ENCODE measurements at regions not wholly inside any gene's neighbourhood (a gene's known extent, or its start where the extent isn't known, plus 50 kb on each side); places are given as distances from the start of the nearest gene placed in this dataset.

DNA sequence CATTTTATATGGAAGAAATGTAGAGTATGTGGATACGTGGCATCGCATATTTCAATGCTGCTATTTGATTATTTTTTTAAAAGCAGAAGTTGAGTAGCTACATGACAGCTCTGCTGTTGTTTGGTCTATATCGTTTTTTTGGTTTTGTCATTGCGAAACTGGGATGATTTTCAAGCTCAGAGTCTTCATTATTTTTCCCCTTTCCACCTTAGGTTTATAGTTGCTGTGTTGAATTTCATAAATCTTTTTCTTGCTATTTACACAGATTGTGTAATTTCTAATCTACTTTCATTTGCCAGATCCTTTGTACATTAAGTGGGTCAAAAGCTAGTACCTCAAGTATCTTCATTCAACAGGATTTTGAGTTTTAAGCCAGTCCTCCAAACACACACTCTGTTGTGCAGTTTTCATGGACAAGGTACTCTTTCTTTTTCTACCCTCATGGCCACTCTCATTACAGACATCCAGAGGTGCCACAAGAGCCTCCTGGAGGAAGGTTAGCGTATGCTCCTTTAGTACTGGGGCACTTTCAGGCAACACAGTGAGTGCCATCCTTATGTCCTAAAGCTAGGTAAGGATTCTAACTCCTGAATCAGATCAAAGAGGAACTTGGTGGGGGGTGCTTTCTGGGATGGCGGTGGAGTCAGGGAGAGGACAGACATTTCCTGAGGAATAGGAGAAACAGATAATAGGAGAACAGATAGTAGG is 123.2 kb downstream of the FHIP1A start:
- TF ChIP-seq SMAD5 (IDR thresholded peaks at IDR 0.05; ENCODE audit: low read depth) (no peak), IKZF1 (conservative IDR thresholded peaks at IDR 0.05) (no peak), KDM1A (IDR thresholded peaks at IDR 0.05; ENCODE audit: borderline replicate concordance) (no peak), ZNF207 (IDR thresholded peaks at IDR 0.05; ENCODE audit: borderline replicate concordance) (no peak), NFXL1 (IDR thresholded peaks at IDR 0.05; ENCODE audit: borderline replicate concordance) (no peak), ZBED1 (IDR thresholded peaks at IDR 0.05; ENCODE audit: borderline replicate concordance) (no peak), KLF5 (IDR thresholded peaks at IDR 0.05; ENCODE audit: partially characterized antibody) (no peak), GABPA (IDR thresholded peaks at IDR 0.05; ENCODE audit: low read depth) (no peak)
- H3K4me3 ChIP-seq = no peak overlapping the region
- ChIA-PET SMC1A (ENCODE audit: uncharacterized antibody, unreplicated experiment) (interaction anchor here (1.1 kb wide), 1 partner anchor 22 kb away, joined by 4 read pairs; no protein-coding TSS in a partner anchor), RAD21 (ENCODE audit: unreplicated experiment) (no interaction called here), POLR2A (no interaction called here), CTCF (no interaction called here)
- H3K27ac ChIP-seq (ENCODE audit: control insufficient read depth, insufficient read depth) = no peak overlapping the region
- BruUV-seq (replicated peaks) = no TSS peak
- ATAC-seq (no peak), FAIRE-seq (no peak), DNase-seq (ENCODE audit: low read depth, low spot score) (no peak)
- no peak overlapping the region for H3K9ac ChIP-seq (ENCODE audit: control insufficient read depth, insufficient read depth, low read length)
- intact Hi-C loops (cut with micrococcal nuclease; ENCODE audit: unreplicated experiment) (no loop called here), in situ Hi-C loops (cut with MboI) (no loop called here)
- H2AFZ ChIP-seq (ENCODE audit: control insufficient read depth, low read depth, low read length) = no peak overlapping the region
- H3K79me2 ChIP-seq (ENCODE audit: control insufficient read depth, insufficient read depth, low read length) = no peaks in the 10 kb centered on the region
- H3K4me1 ChIP-seq (ENCODE audit: control insufficient read depth, insufficient read depth, low read length) = no peaks in the 10 kb centered on the region
- H3K9me3 ChIP-seq (replicated peaks; ENCODE audit: control insufficient read depth, insufficient read depth, low read length) = no peaks in the 10 kb centered on the region
- H4K20me1 ChIP-seq (ENCODE audit: control insufficient read depth, insufficient read depth) = no peaks in the 10 kb centered on the region
- no peak overlapping the region for H3K4me2 ChIP-seq (ENCODE audit: control insufficient read depth, insufficient read depth)
- WGBS (ENCODE audit: insufficient coverage, insufficient replicate concordance, low lambda C conversion rate, missing lambda C conversion rate) = 34% methylated on average over 6 of the region's 6 CpGs
- no peaks in the 10 kb centered on the region for H3K36me3 ChIP-seq (ENCODE audit: control insufficient read depth in 2 of 2, insufficient read depth in 2 of 2, low read length in 1 of 2)
- H3K27me3 ChIP-seq (replicated peaks in 1 of 2; ENCODE audit: control insufficient read depth in 2 of 2, insufficient read depth in 2 of 2, low read length in 1 of 2) = no peaks in the 10 kb centered on the region; a peak in 1 of 4 replicates

DNA sequence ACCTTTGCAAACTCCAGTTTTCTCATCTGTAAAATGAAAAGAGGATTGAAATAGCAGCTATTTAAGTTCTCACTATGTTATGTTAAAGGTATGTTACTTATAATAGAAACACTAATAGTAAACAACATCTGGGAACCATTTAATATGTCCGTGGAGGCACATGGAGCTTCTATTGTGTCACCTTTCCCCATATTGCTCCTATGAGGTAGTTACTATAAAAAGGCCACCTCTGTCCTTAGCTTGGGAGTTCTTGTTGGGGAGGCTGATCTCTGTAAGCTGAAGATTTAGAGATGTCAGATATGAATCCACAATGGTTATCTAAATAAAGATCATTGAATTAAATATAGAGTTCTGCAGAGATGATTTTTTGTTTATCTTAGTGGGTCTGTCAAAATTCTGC is 125.2 kb downstream of the FHIP1A start:
- in situ Hi-C loops (cut with MboI) = no loop called here
- FAIRE-seq = no peak
- no peak overlapping the region for H3K9ac ChIP-seq (ENCODE audit: control insufficient read depth, insufficient read depth, low read length)
- H4K20me1 ChIP-seq (ENCODE audit: control insufficient read depth, insufficient read depth) = no peaks in the 10 kb centered on the region
- ChIA-PET RAD21 (ENCODE audit: unreplicated experiment) (no interaction called here), SMC1A (ENCODE audit: uncharacterized antibody, unreplicated experiment) (no interaction called here), CTCF (interaction anchor here (0.7 kb wide), 1 partner anchor 168 kb away, joined by 3 read pairs; no protein-coding TSS in a partner anchor), POLR2A (no interaction called here)
- no peak overlapping the region for H3K4me3 ChIP-seq
- intact Hi-C loops (cut with micrococcal nuclease; ENCODE audit: unreplicated experiment) = no loop called here
- BruUV-seq (replicated peaks) = no TSS peak
- DNase-seq (ENCODE audit: low read depth, low spot score) = no peak
- no peaks in the 10 kb centered on the region; a peak in 1 of 4 replicates for H3K27me3 ChIP-seq (replicated peaks in 1 of 2; ENCODE audit: control insufficient read depth in 2 of 2, insufficient read depth in 2 of 2, low read length in 1 of 2)
- no peaks in the 10 kb centered on the region for H3K36me3 ChIP-seq (ENCODE audit: control insufficient read depth in 2 of 2, insufficient read depth in 2 of 2, low read length in 1 of 2)
- 3% methylated on average over 1 of the region's 1 CpG for WGBS (ENCODE audit: insufficient coverage, insufficient replicate concordance, low lambda C conversion rate, missing lambda C conversion rate)
- no peak overlapping the region for H2AFZ ChIP-seq (ENCODE audit: control insufficient read depth, low read depth, low read length)
- no peak overlapping the region for H3K27ac ChIP-seq (ENCODE audit: control insufficient read depth, insufficient read depth)
- no peaks in the 10 kb centered on the region for H3K4me1 ChIP-seq (ENCODE audit: control insufficient read depth, insufficient read depth, low read length)
- no peaks in the 10 kb centered on the region for H3K79me2 ChIP-seq (ENCODE audit: control insufficient read depth, insufficient read depth, low read length)
- H3K9me3 ChIP-seq (replicated peaks; ENCODE audit: control insufficient read depth, insufficient read depth, low read length) = no peaks in the 10 kb centered on the region
- H3K4me2 ChIP-seq (ENCODE audit: control insufficient read depth, insufficient read depth) = no peak overlapping the region
- ATAC-seq = no peak
- no peak for TF ChIP-seq NFYB (IDR thresholded peaks at IDR 0.05; ENCODE audit: insufficient read depth, low read depth, low read length)
- TF ChIP-seq E4F1 (IDR thresholded peaks at IDR 0.05; ENCODE audit: borderline replicate concordance, partially characterized antibody) = no peak
- no peak for TF ChIP-seq RCOR1 (conservative IDR thresholded peaks at IDR 0.05; ENCODE audit: low read depth, low read length)
- no peak for TF ChIP-seq MEF2B (IDR thresholded peaks at IDR 0.05; ENCODE audit: partially characterized antibody, poor library complexity, severe bottlenecking)
- TF ChIP-seq GATAD2B (conservative IDR thresholded peaks at IDR 0.05; ENCODE audit: low read depth) = no peak
- TF ChIP-seq, protein P1, sequence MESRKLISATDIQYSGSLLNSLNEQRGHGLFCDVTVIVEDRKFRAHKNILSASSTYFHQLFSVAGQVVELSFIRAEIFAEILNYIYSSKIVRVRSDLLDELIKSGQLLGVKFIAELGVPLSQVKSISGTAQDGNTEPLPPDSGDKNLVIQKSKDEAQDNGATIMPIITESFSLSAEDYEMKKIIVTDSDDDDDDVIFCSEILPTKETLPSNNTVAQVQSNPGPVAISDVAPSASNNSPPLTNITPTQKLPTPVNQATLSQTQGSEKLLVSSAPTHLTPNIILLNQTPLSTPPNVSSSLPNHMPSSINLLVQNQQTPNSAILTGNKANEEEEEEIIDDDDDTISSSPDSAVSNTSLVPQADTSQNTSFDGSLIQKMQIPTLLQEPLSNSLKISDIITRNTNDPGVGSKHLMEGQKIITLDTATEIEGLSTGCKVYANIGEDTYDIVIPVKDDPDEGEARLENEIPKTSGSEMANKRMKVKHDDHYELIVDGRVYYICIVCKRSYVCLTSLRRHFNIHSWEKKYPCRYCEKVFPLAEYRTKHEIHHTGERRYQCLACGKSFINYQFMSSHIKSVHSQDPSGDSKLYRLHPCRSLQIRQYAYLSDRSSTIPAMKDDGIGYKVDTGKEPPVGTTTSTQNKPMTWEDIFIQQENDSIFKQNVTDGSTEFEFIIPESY (IDR thresholded peaks at IDR 0.05) = no peak
